ENCODE measurements at regions not wholly inside any gene's neighbourhood (a gene's known extent, or its start where the extent isn't known, plus 50 kb on each side); places are given as distances from the start of the nearest gene placed in this dataset.
"Not testable (repeated sequence)": the region's sequence is repeated elsewhere in the genome, so short reads cannot be mapped to it uniquely, and the experiment has no call there.

GRCh38 chr11:80921310-80921709 lies 1480.5 kb upstream of the TENM4 start:
- DNase-seq (ENCODE audit: low spot score); intact Hi-C loops (cut with DNase I): not testable (repeated sequence)

DNA sequence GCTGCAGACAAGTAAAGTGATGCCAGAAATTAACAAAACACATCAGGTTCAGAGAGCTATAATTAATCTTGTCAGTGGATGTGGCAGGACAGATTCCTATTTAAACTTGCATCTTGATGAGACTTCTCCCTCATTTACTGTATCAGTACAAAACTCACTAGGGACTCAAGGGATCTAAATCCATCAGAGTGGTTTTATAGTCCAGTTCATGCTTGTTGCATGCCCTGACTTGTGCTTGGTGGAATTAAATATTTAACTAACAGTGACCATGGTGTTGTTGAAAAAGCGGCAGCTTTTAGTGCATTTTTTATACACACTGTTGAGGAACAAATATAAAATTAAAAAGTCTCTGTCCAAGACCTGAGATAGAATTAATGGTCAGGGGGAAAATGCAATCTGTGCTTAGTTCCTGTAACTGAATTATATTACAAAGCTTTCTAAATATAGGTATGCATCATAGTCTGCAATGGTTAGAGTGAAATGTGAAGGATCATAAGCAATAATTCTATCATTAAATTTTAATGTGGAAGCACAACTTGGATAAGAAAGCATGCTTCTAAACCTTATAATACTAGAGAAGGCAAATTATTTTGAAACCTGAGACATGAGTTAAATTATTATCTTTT lies 1475.5 kb upstream of the TENM4 start:
- intact Hi-C loops (cut with DNase I), result no loop called here
- DNase-seq (ENCODE audit: low spot score), result no peak

DNA sequence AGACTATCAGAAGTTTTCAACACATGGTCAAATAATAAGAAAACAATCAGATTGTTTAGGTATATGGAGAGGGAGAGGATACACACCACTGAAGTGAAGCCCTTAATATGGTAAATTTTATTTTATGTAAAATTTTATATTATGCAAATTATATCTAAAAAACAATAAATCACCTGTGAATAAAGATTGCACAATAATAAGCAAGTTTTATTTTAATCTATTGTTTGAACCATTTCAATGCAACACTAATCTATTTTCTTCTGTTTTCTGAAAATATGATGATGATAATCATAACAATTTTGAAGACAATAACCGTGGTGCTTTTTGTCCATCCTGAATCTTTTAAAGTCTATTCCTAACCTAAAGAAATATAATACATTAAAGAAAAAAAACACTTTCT lies 1473.5 kb upstream of the TENM4 start:
- intact Hi-C loops (cut with DNase I), result no loop called here
- no peak for DNase-seq (ENCODE audit: low spot score)

DNA sequence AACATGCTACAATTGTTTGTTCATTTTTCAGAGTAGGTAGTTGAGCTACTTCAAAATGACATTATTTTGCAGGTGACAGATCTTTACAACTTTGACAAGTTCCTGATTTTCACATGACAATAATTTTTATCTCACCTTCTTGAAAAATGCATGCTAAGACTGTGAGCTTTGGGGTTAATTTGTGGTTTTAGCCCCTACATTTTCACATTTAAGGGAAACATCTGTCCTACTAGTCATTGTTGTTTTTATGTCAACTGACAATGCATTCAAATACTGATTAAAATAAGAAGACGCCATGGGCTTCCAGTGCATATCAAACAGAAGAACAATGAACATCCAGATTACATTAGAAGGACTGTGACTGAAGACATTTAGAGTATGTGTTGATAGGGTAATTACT lies 1470.8 kb upstream of the TENM4 start:
- intact Hi-C loops (cut with DNase I), result no loop called here

DNA sequence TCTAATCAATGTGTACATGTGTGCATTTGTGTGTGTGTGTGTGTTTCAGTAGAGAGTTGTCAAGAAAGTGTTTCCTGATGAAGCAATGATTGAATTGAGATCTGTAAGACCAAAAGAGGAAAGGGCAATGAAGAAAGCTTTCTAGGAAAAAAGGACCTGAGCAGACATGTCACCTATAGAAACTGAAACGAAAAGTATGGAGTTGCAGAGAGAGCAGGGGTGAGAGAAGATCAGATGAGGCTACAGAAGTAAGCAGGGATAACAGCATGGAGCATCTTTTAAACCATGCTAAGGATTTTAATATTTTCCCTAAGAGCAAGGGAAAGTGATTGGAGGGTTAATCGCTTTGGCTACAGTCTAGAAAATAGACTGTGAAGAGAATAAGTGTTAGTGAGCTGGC lies 1459.4 kb upstream of the TENM4 start:
- no peak for DNase-seq (ENCODE audit: low spot score)
- intact Hi-C loops (cut with DNase I), result no loop called here

More for the DNA sequence above, 1470.8 kb upstream of the TENM4 start:
- DNase-seq (ENCODE audit: low spot score), result no peak

DNA sequence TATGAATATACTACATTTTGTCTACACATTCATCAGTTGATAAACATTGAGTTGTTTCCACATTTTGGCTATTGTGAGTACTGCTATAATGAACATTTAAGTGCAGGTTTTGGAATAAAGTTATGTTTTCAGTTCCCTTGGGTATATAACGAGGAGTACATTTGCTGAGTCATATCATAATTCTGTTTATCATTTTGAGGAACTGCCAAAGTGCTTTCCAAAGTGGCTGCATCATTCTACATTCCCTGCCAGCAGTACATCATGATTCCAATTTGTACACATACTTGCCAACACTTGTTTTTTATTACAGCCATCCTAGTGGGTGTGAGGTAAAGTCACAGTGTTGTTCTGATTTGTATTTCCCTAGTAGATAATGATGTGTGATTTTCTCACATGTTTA lies 1458.6 kb upstream of the TENM4 start:
- no peak for DNase-seq (ENCODE audit: low spot score)
- intact Hi-C loops (cut with DNase I), result no loop called here

DNA sequence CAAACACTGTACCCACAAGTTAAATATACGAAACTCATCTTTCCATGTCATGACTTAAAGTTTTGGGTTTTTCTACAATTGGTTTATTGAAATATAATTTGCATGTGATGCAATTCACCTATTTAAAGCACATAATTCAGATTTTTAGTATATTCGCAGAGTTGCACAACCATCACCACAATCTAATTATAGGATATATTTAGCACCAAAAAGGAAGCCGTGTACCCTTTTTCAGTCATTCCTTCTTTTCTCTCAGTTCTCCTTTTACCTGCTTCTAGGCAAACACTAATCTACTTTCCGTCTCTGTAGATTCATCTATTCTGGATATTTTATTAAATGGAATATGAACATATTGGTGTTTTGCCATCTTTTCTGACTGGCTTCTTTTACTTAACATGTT lies 1458.1 kb upstream of the TENM4 start:
- intact Hi-C loops (cut with DNase I), result no loop called here
- DNase-seq (ENCODE audit: low spot score), result no peak

- intact Hi-C loops (cut with DNase I), result no loop called here
- DNase-seq (ENCODE audit: low spot score), result no peak
Measured at GRCh38 chr11:80886684-80887083, 1445.9 kb upstream of the TENM4 start.

- intact Hi-C loops (cut with DNase I), result no loop called here
- no peak for DNase-seq (ENCODE audit: low spot score)
Measured at GRCh38 chr11:80873310-80873999, 1432.6 kb upstream of the TENM4 start.

DNA sequence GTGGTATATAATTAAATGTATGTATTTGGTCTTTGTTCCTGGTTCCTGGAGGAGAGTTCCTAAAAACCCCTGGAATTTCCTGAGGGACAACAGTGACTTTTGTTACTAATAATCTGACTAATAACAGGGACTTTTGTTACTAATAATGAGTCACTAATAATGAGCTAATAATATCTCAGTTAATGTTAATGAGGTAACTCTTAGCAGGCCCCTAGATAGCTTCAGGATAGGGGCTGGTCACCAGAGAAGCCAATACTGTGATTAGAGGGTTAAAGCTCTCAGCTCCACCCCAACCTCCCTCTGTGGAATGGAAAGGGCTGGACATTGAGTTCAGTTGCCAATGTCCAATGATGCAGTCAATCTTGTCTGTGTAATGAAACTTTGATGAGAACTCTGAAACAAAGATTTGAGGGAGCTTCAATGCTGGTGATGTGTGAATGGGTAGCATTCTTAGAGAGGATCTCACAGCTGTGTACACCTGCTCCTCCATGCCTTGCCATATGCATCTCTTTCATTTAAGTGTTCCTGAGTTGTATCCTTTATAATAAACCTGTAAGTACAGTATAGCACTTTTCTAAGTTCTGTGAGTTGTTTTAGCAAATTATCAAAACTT lies 1431.4 kb upstream of the TENM4 start:
- DNase-seq (ENCODE audit: low spot score), result no peak
- intact Hi-C loops (cut with DNase I), result no loop called here

DNA sequence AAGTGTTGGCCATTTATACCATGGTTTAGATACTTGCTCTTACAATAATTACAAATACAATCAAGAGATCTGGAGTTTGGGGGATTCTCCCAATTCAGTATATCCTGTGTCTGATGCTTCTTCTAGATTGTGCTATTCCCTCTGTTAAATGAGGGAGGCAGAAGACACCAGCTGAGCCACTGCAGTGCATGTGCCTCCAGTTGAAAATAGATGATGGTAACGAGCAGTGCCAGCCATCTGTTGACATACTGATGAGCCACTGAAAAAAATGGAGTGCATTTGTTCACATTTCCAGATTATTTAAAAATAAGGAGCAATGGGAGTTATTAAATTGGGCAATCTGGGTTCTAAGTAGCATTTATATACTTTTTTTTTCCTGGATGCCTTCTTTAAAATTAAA lies 1428.0 kb upstream of the TENM4 start:
- intact Hi-C loops (cut with DNase I), result no loop called here
- no peak for DNase-seq (ENCODE audit: low spot score)

DNA sequence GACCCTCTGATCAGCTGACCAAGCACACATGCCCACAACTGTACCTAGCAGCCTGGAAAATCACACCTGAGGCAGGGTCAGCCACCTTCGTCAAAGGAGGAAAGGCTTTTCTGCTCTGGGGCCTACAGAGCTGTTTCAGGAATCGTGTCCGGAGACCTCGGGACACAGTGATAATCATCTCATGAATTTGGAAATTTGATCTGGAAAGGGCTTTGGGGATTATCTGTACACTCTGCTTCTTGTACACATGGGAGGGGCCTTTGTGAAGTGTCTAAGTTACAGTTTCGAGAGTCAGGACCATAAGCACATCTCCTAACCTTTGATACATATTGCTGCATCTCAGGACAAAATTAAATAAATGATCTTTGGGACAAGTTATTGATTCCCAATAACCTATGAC lies 1421.2 kb upstream of the TENM4 start:
- intact Hi-C loops (cut with DNase I), result no loop called here
- no peak for DNase-seq (ENCODE audit: low spot score)

- intact Hi-C loops (cut with DNase I), result no loop called here
- no peak for DNase-seq (ENCODE audit: low spot score)
Measured at GRCh38 chr11:80861193-80861592, 1420.4 kb upstream of the TENM4 start.

DNA sequence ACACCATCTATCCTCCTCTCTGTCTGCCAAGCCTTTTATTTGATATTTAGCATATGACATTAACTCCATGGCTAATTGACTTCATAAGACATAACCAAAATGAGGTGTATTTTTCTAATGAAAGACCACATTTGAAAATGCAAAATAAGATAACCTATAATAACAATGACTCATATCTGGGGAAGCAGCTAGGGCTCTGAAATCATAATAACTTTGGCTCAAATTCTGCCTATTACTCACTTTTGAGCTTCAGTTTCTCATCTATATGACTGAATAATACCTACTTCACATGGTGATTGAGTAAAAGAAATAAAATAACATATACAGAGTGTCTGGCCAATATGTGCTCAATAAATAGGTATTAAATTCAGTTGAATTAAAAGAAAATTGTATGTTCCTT lies 1419.8 kb upstream of the TENM4 start:
- no peak for DNase-seq (ENCODE audit: low spot score)
- intact Hi-C loops (cut with DNase I), result no loop called here

DNA sequence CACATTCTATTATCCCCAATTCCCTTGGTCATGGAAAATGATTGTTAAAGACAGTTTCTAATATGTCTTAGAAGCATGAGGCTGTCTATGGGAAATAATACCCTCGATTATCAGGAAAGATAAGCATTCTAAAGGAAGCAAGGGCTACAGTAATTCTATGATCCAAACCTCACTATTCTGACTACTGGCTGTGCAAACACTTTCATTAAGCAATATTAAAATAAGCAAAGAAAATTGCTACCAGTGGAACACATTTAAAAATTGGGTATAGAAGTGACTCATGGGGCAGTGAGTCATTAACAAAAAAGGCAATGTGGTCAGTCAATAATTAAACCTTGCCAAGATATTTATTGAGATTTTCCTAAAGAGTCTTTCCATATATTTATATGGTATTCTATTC lies 1415.2 kb upstream of the TENM4 start:
- no peak for DNase-seq (ENCODE audit: low spot score)
- intact Hi-C loops (cut with DNase I), result no loop called here

GRCh38 chr11:80855426-80855825 lies 1414.6 kb upstream of the TENM4 start:
- intact Hi-C loops (cut with DNase I), result no loop called here
- DNase-seq (ENCODE audit: low spot score), result no peak

DNA sequence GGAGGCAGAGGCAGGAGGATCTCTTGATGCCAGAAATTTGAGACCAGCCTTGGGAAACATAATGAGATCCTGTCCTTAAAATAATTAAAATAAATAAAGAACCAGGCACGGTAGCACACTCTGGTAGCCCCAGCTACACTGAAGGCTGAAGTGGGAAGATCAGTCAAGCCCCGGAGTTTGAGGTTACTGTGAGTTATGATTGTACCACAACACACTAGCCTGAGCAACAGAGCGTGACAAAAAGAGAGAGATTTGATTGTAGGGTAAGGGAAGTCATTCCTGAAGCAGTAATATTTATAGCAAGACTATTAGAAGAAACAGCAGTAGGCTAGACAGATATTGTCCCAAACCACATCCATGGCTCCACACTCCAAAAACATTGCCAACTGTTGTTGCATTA lies 1408.4 kb upstream of the TENM4 start:
- no peak for DNase-seq (ENCODE audit: low spot score)
- intact Hi-C loops (cut with DNase I), result no loop called here

GRCh38 chr11:80846979-80847378 lies 1406.1 kb upstream of the TENM4 start:
- intact Hi-C loops (cut with DNase I), result no loop called here
- DNase-seq (ENCODE audit: low spot score), result no peak

GRCh38 chr11:80846442-80846841 lies 1405.6 kb upstream of the TENM4 start:
- DNase-seq (ENCODE audit: low spot score), result no peak

GRCh38 chr11:80844110-80844819 lies 1403.4 kb upstream of the TENM4 start:
- intact Hi-C loops (cut with DNase I), result no loop called here
- DNase-seq (ENCODE audit: low spot score), result no peak

More at GRCh38 chr11:80846442-80846841, 1405.6 kb upstream of the TENM4 start:
- intact Hi-C loops (cut with DNase I), result no loop called here
